Omental fat pad (tissue), 3 donors: ENCODE measurements at regions not wholly inside any gene's neighbourhood (a gene's known extent, or its start where the extent isn't known, plus 50 kb on each side); places are given as distances from the start of the nearest gene placed in this dataset.
"Not testable (repeated sequence)": the region's sequence is repeated elsewhere in the genome, so short reads cannot be mapped to it uniquely, and the experiment has no call there.

Experiments
- ATAC-seq: fragments of 150-250 bp; one replicate; pipeline ENCODE4 v1.9.1; 2016; ENCODE audit warnings: mild to moderate bottlenecking, moderate library complexity; ENCODE audit not compliant: low FRiP score
- DNase-seq: peaks from one replicate; pipeline ENCODE4 v3.0.0-alpha.2; 2019; ENCODE audit warnings: low spot score
- TF ChIP-seq, protein P1 (sequence below), 3 donors: fragments of 450-650 bp; IDR thresholded peaks; one replicate each; pipeline ENCODE4 v1.5.1; 2016 to 2017; ENCODE audit warnings: antibody characterized with exemption in 3 of 3, mild to moderate bottlenecking in 3 of 3, moderate library complexity in 2 of 3

GRCh38 chr5:71786337-71787055 lies 67.4 kb downstream of the CARTPT start:
- no peak for ATAC-seq
- no peak for DNase-seq
- TF ChIP-seq, protein P1, sequence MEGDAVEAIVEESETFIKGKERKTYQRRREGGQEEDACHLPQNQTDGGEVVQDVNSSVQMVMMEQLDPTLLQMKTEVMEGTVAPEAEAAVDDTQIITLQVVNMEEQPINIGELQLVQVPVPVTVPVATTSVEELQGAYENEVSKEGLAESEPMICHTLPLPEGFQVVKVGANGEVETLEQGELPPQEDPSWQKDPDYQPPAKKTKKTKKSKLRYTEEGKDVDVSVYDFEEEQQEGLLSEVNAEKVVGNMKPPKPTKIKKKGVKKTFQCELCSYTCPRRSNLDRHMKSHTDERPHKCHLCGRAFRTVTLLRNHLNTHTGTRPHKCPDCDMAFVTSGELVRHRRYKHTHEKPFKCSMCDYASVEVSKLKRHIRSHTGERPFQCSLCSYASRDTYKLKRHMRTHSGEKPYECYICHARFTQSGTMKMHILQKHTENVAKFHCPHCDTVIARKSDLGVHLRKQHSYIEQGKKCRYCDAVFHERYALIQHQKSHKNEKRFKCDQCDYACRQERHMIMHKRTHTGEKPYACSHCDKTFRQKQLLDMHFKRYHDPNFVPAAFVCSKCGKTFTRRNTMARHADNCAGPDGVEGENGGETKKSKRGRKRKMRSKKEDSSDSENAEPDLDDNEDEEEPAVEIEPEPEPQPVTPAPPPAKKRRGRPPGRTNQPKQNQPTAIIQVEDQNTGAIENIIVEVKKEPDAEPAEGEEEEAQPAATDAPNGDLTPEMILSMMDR (IDR thresholded peaks at IDR 0.05): no peak

DNA sequence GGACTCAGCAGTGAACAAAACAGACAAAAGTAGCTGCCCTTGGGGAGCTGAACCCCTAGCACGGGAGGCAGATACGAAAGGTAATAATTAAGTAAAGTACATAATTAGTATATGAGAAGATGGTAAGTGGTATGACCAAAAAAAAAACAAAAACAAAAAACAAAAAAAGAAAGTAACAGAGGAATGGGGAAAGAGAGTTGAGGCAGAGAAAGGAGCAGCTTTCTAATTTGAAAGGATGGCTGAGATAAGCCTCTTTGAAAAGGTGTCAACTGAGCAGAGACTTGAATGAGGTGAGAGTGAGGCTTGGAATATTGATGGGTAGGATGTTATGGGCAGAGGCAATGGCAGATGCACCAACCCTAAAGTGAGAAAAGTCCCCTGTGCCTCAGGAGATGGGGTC lies 69.7 kb downstream of the CARTPT start:
- TF ChIP-seq, protein P1 (IDR thresholded peaks at IDR 0.05): no peak
- ATAC-seq (no peak), DNase-seq (no peak)

DNA sequence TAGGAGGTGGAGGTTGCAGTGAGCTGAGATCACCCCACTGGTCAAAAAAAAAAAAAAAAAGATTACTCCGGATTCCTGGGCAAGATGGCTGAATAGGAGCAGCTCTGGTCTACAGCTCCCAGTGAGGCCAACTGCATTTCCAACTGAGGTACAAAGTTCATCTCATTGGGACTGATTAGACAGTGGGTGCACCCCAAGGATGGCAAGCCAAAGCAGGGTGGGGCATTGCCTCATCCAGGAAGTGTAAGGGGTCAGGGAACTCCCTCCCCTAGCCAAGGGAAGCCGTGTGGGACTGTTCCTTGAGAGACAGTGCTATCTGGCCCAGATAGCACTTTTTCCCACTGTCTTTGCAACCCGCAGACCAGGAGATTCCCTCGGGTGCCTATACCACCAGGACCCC lies 70.7 kb downstream of the CARTPT start:
- DNase-seq: no peak
- no peak for ATAC-seq
- TF ChIP-seq, protein P1 (IDR thresholded peaks at IDR 0.05): no peak

GRCh38 chr5:71790433-71790832 lies 71.4 kb downstream of the CARTPT start:
- no peak for DNase-seq
- TF ChIP-seq, protein P1 (IDR thresholded peaks at IDR 0.05): no peak
- no peak for ATAC-seq

DNA sequence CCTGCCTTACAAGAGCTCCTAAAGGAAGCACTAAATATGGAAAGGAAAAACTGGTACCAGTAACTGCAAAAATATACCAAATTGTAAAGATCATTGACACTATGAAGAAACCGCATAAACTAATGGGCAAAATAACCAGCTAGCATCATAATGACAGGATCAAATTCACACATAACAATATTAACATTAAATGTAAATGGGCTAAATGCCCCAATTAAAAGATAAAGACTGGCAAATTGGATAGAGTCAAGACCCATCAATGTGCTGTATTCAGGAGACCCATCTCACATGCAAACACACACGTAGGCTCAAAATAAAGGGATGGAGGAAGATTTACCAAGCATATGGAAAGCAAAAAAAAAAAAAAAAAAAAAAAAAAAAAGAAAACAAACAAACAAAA lies 73.0 kb downstream of the CARTPT start:
- ATAC-seq, DNase-seq: not testable (repeated sequence)

DNA sequence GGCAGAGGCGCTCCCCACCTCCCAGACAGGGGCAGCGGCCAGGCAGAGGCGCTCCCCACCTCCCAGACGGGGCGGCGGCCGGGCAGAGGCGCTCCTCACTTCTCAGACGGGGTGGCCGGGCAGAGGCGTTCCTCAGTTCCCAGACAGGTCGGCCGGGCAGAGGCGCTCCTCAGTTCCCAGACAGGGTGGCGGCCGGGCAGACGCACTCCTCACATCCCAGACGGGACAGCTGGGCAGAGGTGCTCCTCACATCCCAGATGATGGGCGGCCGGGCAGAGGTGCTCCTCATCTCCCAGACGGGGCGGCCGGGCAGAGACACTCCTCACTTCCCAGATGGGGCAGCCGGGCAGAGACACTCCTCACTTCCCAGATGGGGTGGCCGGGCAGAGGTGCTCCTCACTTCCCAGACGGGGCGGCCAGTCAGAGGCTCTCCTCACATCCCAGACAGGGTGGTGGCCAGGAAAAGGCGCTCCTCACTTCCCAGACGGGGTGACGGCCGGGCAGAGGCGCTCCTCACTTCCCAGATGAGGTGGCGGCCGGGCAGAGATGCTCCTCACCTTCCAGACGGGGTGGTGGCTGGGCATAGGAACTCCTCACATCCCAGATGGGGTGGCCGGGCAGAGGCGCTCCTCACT lies 75.1 kb downstream of the CARTPT start:
- DNase-seq (no peak), ATAC-seq (no peak)
- TF ChIP-seq, protein P1 (IDR thresholded peaks at IDR 0.05): no peak

GRCh38 chr5:71802673-71803072 lies 83.6 kb downstream of the CARTPT start:
- no peak for DNase-seq
- no peak for ATAC-seq
- TF ChIP-seq, protein P1 (IDR thresholded peaks at IDR 0.05): no peak
